Lower lobe of right lung (tissue), 2 donors: ENCODE measurements at regions not wholly inside any gene's neighbourhood (a gene's known extent, or its start where the extent isn't known, plus 50 kb on each side); places are given as distances from the start of the nearest gene placed in this dataset.

Experiments used
- ATAC-seq, 2 donors: fragments of 200-7000 bp; cut with Tn5 transposase; one replicate each; pipeline ENCODE4 v1.9.1; 2020 to 2022; ENCODE audit warnings: mild to moderate bottlenecking in 2 of 2, moderate library complexity in 2 of 2
- DNase-seq: peaks from one replicate; pipeline ENCODE4 v3.0.0-alpha.2; 2020
- H3K27ac ChIP-seq: fragments of 200-600 bp; one replicate; pipeline ENCODE4 v1.8.0; 2022
- H3K27me3 ChIP-seq: fragments of 200-600 bp; one replicate; pipeline ENCODE4 v1.8.0; 2022; ENCODE audit warnings: low read depth
- H3K36me3 ChIP-seq: fragments of 200-600 bp; one replicate; pipeline ENCODE4 v1.8.0; 2022; ENCODE audit warnings: mild to moderate bottlenecking
- H3K4me1 ChIP-seq: fragments of 200-600 bp; one replicate; pipeline ENCODE4 v1.8.0; 2022
- H3K4me3 ChIP-seq: fragments of 200-600 bp; one replicate; pipeline ENCODE4 v1.8.0; 2022; ENCODE audit warnings: mild to moderate bottlenecking
- H3K9me3 ChIP-seq: fragments of 200-600 bp; one replicate; pipeline ENCODE4 v1.8.0; 2022
- intact Hi-C: fragments of 100-400 bp; cut with DNase I; formaldehyde crosslinking; loops from one replicate; pipeline ENCODE4 v1.11.0; 2022
- TF ChIP-seq, protein P1 (sequence below): fragments of 200-600 bp; IDR thresholded peaks from one replicate; pipeline ENCODE4 v1.8.0; 2022; ENCODE audit warnings: antibody characterized with exemption, mild to moderate bottlenecking
- donor health status: DM: no; HTN: yes; CAD: no; lungs with severe emphysema.

DNA sequence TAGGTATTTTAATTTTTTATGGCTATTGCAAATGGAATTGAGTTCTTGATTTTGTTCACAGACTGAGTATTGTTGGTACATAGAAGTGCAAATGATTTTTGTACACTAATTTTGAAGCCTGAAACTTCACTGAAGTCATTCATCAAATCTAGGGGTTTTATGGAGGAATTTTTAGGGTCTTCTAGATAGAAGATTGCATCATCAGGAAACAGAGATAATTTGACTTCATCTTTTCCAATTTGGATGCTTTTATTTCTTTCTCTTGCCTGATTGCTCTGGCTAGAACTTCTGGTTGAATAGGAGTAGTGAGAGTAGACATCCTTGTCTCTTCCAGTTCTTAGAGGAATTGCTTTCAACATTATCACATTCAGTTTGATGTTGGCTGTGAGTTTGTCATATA is 58.2 kb upstream of the SNCAIP start:
- no peak for DNase-seq
- no peak overlapping the region for H3K4me3 ChIP-seq
- H3K9me3 ChIP-seq = peaks cover 17% of the 10 kb centered on the region
- H3K27ac ChIP-seq = no peak overlapping the region
- no peaks in the 10 kb centered on the region for H3K36me3 ChIP-seq
- no peaks in the 10 kb centered on the region for H3K4me1 ChIP-seq
- H3K27me3 ChIP-seq = no peaks in the 10 kb centered on the region
- intact Hi-C loops = no loop called here
- TF ChIP-seq, protein P1, sequence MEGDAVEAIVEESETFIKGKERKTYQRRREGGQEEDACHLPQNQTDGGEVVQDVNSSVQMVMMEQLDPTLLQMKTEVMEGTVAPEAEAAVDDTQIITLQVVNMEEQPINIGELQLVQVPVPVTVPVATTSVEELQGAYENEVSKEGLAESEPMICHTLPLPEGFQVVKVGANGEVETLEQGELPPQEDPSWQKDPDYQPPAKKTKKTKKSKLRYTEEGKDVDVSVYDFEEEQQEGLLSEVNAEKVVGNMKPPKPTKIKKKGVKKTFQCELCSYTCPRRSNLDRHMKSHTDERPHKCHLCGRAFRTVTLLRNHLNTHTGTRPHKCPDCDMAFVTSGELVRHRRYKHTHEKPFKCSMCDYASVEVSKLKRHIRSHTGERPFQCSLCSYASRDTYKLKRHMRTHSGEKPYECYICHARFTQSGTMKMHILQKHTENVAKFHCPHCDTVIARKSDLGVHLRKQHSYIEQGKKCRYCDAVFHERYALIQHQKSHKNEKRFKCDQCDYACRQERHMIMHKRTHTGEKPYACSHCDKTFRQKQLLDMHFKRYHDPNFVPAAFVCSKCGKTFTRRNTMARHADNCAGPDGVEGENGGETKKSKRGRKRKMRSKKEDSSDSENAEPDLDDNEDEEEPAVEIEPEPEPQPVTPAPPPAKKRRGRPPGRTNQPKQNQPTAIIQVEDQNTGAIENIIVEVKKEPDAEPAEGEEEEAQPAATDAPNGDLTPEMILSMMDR = no peak
- no peak for ATAC-seq

DNA sequence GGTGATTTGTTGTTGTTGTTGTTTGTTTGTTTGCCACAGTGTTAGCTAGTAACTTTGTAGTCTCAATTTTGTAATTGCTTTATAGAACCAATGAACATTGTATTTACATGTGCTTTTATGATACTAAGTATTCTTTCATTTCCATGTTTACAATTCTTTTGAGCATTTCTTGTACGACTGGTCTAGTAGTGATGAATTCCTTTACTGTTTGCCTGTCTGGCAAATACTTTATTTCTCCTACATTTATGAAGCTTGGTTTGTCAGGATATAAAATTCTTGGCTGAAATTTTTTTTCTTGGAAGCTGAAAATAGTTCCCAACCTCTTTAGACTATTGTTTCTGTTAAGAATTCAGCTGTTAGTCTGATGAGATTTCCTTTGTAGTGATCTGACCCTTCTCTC is 55.6 kb upstream of the SNCAIP start:
- intact Hi-C loops = no loop called here
- Histone ChIP-seq H3K27me3 (no peaks in the 10 kb centered on the region), H3K4me1 (no peaks in the 10 kb centered on the region), H3K27ac (no peak overlapping the region), H3K36me3 (no peaks in the 10 kb centered on the region), H3K4me3 (no peak overlapping the region), H3K9me3 (peaks cover 17% of the 10 kb centered on the region)
- no peak for ATAC-seq
- no peak for DNase-seq
- TF ChIP-seq, protein P1 = no peak

DNA sequence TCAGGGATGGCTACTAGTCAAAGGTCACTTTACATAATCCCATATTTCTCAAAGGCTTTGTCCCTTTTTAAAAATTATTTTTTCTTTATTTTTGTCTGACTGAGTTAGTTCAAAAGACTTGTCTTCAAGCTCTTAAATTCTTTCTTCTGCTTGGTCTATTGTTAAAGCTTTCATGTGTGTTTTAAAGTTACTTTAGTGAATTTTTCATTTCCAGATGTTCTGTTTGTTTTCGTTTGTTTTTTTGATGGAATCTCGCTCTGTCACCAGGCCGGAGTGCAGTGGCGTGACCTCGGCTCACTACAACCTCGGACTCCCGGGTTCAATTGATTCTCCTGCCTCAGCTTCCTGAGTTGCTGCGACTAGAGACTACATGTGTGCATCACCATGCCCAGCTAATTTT is 55.0 kb upstream of the SNCAIP start:
- intact Hi-C loops = no loop called here
- no peak for ATAC-seq
- H3K4me1 ChIP-seq = no peaks in the 10 kb centered on the region

DNA sequence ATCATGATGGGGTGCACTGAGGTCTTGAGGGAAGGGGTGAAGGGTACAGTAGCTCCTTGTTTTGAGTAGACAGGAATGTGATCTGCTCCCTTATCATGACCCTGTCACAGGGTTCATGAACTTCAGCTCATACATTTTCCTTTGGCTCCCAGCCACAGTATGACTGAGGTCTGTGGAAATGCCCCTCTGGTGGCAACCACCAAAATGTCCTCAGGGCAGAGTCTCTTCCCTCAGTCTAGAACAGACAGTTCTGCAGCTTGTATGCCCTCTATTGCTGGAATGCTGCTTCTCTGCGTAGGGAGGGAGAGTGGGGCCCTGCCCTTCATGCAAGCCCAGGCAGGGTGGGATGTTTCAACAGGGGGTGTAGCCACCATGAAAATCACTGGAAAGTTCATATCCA is 53.8 kb upstream of the SNCAIP start:
- H3K36me3 ChIP-seq = no peaks in the 10 kb centered on the region
- no peak overlapping the region for H3K27ac ChIP-seq
- no peak overlapping the region for H3K4me3 ChIP-seq
- DNase-seq = no peak
- intact Hi-C loops = no loop called here
- peaks cover 17% of the 10 kb centered on the region for H3K9me3 ChIP-seq
- TF ChIP-seq, protein P1 = no peak
- no peaks in the 10 kb centered on the region for H3K27me3 ChIP-seq
- H3K4me1 ChIP-seq = no peaks in the 10 kb centered on the region
- ATAC-seq = no peak

More for the DNA sequence above, 55.0 kb upstream of the SNCAIP start:
- Histone ChIP-seq H3K9me3 (peaks cover 17% of the 10 kb centered on the region), H3K36me3 (no peaks in the 10 kb centered on the region), H3K27me3 (no peaks in the 10 kb centered on the region), H3K27ac (no peak overlapping the region), H3K4me3 (no peak overlapping the region)
- TF ChIP-seq, protein P1 = no peak
- DNase-seq = no peak

DNA sequence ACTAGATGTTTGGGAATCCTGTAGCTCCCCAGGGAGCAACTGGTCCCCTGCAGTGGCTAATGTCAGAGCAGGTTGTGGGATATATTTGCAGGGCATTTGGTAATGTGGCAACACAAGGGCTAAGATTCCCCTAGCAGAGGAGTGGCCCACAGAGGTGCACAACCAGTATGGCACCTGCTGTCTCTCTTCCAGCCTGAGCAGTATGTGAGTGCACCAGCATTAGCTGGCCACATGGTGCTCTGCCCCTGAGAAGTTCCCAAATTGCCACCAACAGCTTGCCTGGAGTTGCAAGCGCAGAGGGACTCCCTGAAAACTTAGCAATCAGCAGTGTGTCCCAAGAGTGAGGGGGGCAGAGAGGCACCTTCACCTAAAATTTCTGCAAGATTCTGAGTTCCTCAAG is 53.2 kb upstream of the SNCAIP start:
- peaks cover 17% of the 10 kb centered on the region for H3K9me3 ChIP-seq
- no peaks in the 10 kb centered on the region for H3K27me3 ChIP-seq
- DNase-seq = no peak
- H3K36me3 ChIP-seq = no peaks in the 10 kb centered on the region
- intact Hi-C loops = no loop called here
- no peak overlapping the region for H3K27ac ChIP-seq
- H3K4me1 ChIP-seq = no peaks in the 10 kb centered on the region
- TF ChIP-seq, protein P1 = no peak
- ATAC-seq = no peak
- H3K4me3 ChIP-seq = no peak overlapping the region

DNA sequence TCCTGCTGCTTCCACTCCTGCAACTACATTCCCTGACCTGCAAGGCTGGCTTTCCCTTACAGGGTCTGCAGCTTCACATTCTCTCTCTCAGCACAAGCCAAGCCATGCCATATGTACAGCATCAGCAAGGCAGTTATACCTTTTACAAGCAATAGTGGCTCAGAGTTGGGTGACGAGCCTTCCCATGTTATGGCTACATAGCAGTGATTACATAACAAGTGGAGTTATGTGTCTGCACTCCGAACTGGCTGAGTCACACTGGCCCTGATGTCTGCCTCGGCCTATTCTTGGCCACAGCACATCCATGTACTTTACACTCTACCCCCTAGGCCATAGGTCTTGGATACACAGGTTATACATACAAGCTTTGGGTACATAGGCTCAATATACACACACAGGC is 52.0 kb upstream of the SNCAIP start:
- Histone ChIP-seq H3K9me3 (peaks cover 17% of the 10 kb centered on the region), H3K36me3 (no peaks in the 10 kb centered on the region), H3K27ac (no peak overlapping the region), H3K27me3 (no peaks in the 10 kb centered on the region), H3K4me3 (no peak overlapping the region), H3K4me1 (no peaks in the 10 kb centered on the region)
- intact Hi-C loops = no loop called here
- ATAC-seq = peak; percentile 48 to 67
- no peak for DNase-seq
- TF ChIP-seq, protein P1 = no peak
